ENCODE measurements at regions not wholly inside any gene's neighbourhood (a gene's known extent, or its start where the extent isn't known, plus 50 kb on each side); places are given as distances from the start of the nearest gene placed in this dataset.

GRCh38 chr17:36661047-36661666 lies 59.8 kb downstream of the MRM1 start:
- no peak for DNase-seq (ENCODE audit: low spot score)
- no peak for FAIRE-seq

- FAIRE-seq (no peak), DNase-seq (ENCODE audit: low spot score) (no peak)
These were observed 60.3 kb downstream of the MRM1 start for GRCh38 chr17:36661688-36662087.

GRCh38 chr17:36665417-36665816 lies 64.0 kb downstream of the MRM1 start:
- FAIRE-seq (no peak), DNase-seq (ENCODE audit: low spot score) (peak; percentile 68)

- DNase-seq (ENCODE audit: low spot score) (no peak), FAIRE-seq (no peak)
These were observed 66.5 kb downstream of the MRM1 start for GRCh38 chr17:36667922-36668321.

- no peak for DNase-seq (ENCODE audit: low spot score)
- FAIRE-seq, result no peak
These were observed 67.4 kb downstream of the MRM1 start for GRCh38 chr17:36668824-36669223.

- DNase-seq (ENCODE audit: low spot score) (no peak), FAIRE-seq (no peak)
These were observed 69.8 kb downstream of the MRM1 start for GRCh38 chr17:36671144-36671543.

- no peak for FAIRE-seq
- no peak for DNase-seq (ENCODE audit: low spot score)
These were observed 71.1 kb downstream of the MRM1 start for GRCh38 chr17:36672403-36672918.

GRCh38 chr17:36673068-36673467 lies 71.7 kb downstream of the MRM1 start:
- no peak for FAIRE-seq
- no peak for DNase-seq (ENCODE audit: low spot score)

GRCh38 chr17:36673637-36674277 lies 72.4 kb downstream of the MRM1 start:
- FAIRE-seq, result no peak
- no peak for DNase-seq (ENCODE audit: low spot score)

GRCh38 chr17:36674278-36674650 lies 72.9 kb downstream of the MRM1 start:
- DNase-seq (ENCODE audit: low spot score) (no peak), FAIRE-seq (no peak)

GRCh38 chr17:36675250-36675649 lies 73.9 kb downstream of the MRM1 start:
- no peak for DNase-seq (ENCODE audit: low spot score)
- no peak for FAIRE-seq

GRCh38 chr17:36675786-36676185 lies 74.4 kb downstream of the MRM1 start:
- FAIRE-seq (no peak), DNase-seq (ENCODE audit: low spot score) (no peak)

- no peak for FAIRE-seq
These were observed 78.6 kb downstream of the MRM1 start for GRCh38 chr17:36679815-36680467.

GRCh38 chr17:36680701-36681202 lies 79.4 kb downstream of the MRM1 start:
- FAIRE-seq (no peak), DNase-seq (ENCODE audit: low spot score) (no peak)

More at GRCh38 chr17:36679815-36680467, 78.6 kb downstream of the MRM1 start:
- DNase-seq (ENCODE audit: low spot score), result no peak

GRCh38 chr17:36682773-36683172 lies 81.4 kb downstream of the MRM1 start:
- DNase-seq (ENCODE audit: low spot score), result no peak
- no peak for FAIRE-seq

- FAIRE-seq, result no peak
- DNase-seq (ENCODE audit: low spot score), result no peak
These were observed 82.0 kb downstream of the MRM1 start for GRCh38 chr17:36683387-36683786.

GRCh38 chr17:36684134-36684533 lies 82.8 kb downstream of the MRM1 start:
- DNase-seq (ENCODE audit: low spot score) (no peak), FAIRE-seq (no peak)

GRCh38 chr17:36686123-36686669 lies 84.8 kb downstream of the MRM1 start:
- FAIRE-seq, result no peak
- no peak for DNase-seq (ENCODE audit: low spot score)

GRCh38 chr17:36687736-36688135 lies 86.4 kb downstream of the MRM1 start:
- DNase-seq (ENCODE audit: low spot score) (no peak), FAIRE-seq (no peak)

- no peak for FAIRE-seq
- DNase-seq (ENCODE audit: low spot score), result no peak
These were observed 87.8 kb downstream of the MRM1 start for GRCh38 chr17:36689089-36689667.

GRCh38 chr17:36690190-36690589 lies 88.8 kb downstream of the MRM1 start:
- no peak for FAIRE-seq
- no peak for DNase-seq (ENCODE audit: low spot score)

- DNase-seq (ENCODE audit: low spot score) (no peak), FAIRE-seq (no peak)
These were observed 90.2 kb downstream of the MRM1 start for GRCh38 chr17:36691606-36692005.
